MM.1S (cell line): ENCODE measurements at regions not wholly inside any gene's neighbourhood (a gene's known extent, or its start where the extent isn't known, plus 50 kb on each side); places are given as distances from the start of the nearest gene placed in this dataset.

ENCODE experiments used
- EZH2 ChIP-seq: fragments of 300-600 bp; sonication (generic); optimal IDR thresholded peaks from 2 replicates; pipeline ENCODE3; 2017; ENCODE audit warnings: low read depth, mild to moderate bottlenecking, antibody characterized with exemption, low read length, mixed read lengths
- TF ChIP-seq, protein P1 (sequence below): fragments of 300-600 bp; sonication (generic); IDR thresholded peaks from 2 replicates; pipeline ENCODE4 v1.5.1; 2016; ENCODE audit warnings: antibody characterized with exemption, low read length, mixed read lengths

DNA sequence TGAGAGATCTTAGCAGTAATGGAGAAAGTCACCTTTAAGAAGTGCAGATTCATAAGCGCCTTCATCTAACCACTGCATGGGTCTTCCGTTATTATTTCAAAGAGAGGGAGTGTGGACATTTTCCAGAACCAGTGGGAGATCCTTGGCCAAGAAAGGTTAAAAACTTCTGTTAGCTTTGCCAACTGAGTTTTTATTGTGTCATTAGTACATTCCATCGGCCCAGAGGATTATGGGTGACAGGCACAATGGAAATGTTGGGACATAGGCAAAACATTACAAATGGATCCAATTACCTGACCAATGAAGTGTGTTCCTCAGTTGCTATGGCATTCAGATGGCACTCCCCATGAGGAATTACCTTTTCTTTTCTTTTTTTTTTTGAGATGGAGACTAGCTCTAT lies 115.5 kb downstream of the PPIAL4G start:
- TF ChIP-seq, protein P1, sequence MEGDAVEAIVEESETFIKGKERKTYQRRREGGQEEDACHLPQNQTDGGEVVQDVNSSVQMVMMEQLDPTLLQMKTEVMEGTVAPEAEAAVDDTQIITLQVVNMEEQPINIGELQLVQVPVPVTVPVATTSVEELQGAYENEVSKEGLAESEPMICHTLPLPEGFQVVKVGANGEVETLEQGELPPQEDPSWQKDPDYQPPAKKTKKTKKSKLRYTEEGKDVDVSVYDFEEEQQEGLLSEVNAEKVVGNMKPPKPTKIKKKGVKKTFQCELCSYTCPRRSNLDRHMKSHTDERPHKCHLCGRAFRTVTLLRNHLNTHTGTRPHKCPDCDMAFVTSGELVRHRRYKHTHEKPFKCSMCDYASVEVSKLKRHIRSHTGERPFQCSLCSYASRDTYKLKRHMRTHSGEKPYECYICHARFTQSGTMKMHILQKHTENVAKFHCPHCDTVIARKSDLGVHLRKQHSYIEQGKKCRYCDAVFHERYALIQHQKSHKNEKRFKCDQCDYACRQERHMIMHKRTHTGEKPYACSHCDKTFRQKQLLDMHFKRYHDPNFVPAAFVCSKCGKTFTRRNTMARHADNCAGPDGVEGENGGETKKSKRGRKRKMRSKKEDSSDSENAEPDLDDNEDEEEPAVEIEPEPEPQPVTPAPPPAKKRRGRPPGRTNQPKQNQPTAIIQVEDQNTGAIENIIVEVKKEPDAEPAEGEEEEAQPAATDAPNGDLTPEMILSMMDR: no peak
- TF ChIP-seq EZH2: no peak
